ENCODE measurements at regions not wholly inside any gene's neighbourhood (a gene's known extent, or its start where the extent isn't known, plus 50 kb on each side); places are given as distances from the start of the nearest gene placed in this dataset.

DNA sequence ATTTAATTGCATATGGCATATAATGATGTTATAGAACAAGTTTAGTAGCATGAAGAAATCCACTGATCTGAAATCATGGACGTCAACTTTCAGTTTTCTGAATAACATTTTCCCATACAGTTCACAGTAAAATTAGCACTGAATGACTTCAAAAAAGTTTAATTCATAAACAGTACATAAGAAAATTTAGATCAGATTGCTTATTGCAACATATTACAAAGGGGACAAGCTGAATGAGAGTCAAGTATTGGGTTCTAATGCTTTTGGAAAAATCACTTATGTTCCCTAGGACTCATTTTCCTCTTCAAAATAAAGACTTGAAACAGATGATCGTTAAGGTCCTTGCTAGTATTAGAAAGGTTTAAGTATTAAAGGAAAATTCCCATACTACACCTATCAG is 898.3 kb upstream of the INTU start:
- no peaks in the 10 kb centered on the region for H3K4me1 Mint-ChIP-seq (ENCODE audit: low read depth)
- intact Hi-C loops (cut with micrococcal nuclease): no loop called here
- no peaks in the 10 kb centered on the region for H3K9me3 Mint-ChIP-seq
- no peaks in the 10 kb centered on the region for H3K36me3 Mint-ChIP-seq (ENCODE audit: low read depth)
- no peak overlapping the region for H3K4me3 Mint-ChIP-seq
- H3K27ac Mint-ChIP-seq: no peak overlapping the region
- H3K27me3 Mint-ChIP-seq: no peaks in the 10 kb centered on the region

DNA sequence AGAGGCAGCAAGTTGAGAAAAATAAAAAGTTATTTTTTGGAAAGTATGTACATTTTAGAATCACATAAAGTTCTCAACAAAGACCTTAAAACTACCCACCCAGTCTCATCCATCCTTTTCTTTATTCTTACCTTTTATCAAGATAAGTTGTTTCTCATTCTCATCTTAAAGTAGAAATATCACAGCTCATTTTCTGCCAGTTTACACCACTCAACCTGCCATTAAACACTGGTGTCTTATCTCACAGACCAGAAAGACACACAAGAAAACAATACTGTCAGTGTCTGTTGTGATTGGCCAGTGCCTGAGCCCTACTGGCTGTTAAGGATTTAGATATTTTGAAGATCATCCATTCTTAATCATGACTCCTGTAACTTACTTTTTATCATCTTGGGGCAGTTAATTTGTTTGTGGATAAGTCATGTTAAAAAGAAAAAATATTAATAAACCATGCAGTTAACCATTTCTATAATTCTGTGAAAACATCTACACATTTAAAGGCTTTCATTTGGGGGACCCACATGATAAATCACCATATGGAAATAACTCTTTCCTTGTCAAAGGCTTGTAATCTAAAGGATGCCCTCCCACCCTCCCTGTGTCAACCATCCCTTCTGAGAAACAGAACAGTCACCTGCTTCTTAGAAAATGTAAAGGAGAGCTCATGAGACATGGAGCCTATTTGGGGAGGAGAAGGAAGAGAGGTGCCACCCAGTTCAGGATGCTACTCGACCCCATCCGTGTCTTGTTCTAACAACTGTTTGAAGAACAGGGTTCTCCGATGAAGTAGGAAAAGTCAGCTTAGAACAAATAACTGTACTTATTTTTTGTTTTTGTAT is 897.2 kb upstream of the INTU start:
- H3K27ac Mint-ChIP-seq: no peak overlapping the region
- intact Hi-C loops (cut with micrococcal nuclease): no loop called here
- no peaks in the 10 kb centered on the region for H3K36me3 Mint-ChIP-seq (ENCODE audit: low read depth)
- no peaks in the 10 kb centered on the region for H3K27me3 Mint-ChIP-seq
- no peaks in the 10 kb centered on the region for H3K4me1 Mint-ChIP-seq (ENCODE audit: low read depth)
- no peaks in the 10 kb centered on the region for H3K9me3 Mint-ChIP-seq
- no peak overlapping the region for H3K4me3 Mint-ChIP-seq

DNA sequence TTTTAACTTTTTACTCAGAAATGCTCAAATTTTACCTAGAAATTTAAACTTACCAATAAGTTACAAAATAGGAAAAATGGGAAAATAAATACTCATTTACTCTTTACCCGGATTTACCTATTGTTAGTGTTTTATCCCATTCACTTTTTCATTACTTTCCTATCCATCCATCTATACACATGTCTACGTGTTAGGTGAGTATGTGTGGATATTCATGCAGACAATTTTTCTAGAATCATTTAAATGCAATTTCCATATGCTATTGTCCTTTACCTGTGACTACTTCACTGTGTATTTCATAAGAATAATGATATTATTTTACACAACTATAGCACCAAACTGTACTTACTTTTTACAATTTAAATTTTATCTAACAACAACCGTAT is 896.6 kb upstream of the INTU start:
- intact Hi-C loops (cut with micrococcal nuclease): no loop called here
- no peak overlapping the region for H3K27ac Mint-ChIP-seq
- no peaks in the 10 kb centered on the region for H3K27me3 Mint-ChIP-seq
- no peaks in the 10 kb centered on the region for H3K4me1 Mint-ChIP-seq (ENCODE audit: low read depth)
- H3K9me3 Mint-ChIP-seq: no peaks in the 10 kb centered on the region
- H3K36me3 Mint-ChIP-seq (ENCODE audit: low read depth): no peaks in the 10 kb centered on the region
- H3K4me3 Mint-ChIP-seq: no peak overlapping the region

DNA sequence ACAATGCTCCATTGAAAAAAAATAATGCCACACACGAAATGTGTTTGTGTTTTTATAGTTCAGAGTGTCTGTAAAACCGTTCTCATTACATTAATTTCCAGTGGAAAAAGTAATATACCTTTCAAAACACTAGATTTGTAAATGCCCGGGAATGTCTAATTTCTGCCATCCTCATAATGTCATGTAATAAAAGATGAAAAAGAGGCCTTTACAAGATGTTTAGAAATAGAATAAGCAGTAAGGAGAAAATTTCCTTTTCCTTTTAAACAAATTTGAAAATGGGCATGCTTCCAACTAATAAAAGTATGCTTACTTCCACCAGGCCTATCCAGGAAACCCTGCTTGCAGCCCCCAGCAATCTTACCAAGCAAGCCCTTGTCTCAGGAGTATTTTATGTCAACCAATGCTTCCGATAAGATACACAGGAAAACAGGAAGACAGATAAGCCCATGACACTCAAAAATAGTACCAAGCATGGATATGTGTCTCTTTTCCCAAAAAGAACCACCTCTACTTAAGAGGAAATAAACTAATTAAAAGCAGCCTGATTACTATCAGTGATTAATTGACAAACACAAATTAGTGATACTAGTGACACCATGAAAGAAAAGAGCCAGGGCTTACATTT is 894.7 kb upstream of the INTU start:
- Mint-ChIP-seq H3K9me3 (no peaks in the 10 kb centered on the region), H3K27me3 (no peaks in the 10 kb centered on the region), H3K36me3 (ENCODE audit: low read depth) (no peaks in the 10 kb centered on the region), H3K27ac (no peak overlapping the region), H3K4me3 (no peak overlapping the region), H3K4me1 (ENCODE audit: low read depth) (no peaks in the 10 kb centered on the region)
- intact Hi-C loops (cut with micrococcal nuclease): no loop called here

DNA sequence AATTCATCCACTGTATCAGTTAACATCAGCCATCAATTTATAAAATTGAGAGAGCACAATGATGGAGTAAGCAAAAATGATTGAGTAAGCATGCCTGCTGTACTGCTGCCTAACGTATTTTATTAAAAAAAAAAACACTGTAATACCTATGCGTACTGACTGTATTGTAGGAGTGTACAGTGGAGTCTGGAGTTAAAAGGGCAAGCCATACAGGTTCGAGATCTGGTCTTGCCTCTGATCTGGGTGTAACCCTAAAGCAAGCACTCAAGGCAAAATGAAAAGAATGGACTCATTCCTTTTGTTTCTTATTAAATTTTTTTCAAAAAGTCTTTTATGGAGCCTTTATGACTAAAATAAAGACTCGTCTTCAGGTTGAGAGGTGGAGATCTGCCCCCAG is 894.2 kb upstream of the INTU start:
- intact Hi-C loops (cut with micrococcal nuclease): no loop called here
- Mint-ChIP-seq H3K4me3 (no peak overlapping the region), H3K27me3 (no peaks in the 10 kb centered on the region), H3K9me3 (no peaks in the 10 kb centered on the region), H3K36me3 (ENCODE audit: low read depth) (no peaks in the 10 kb centered on the region), H3K4me1 (ENCODE audit: low read depth) (no peaks in the 10 kb centered on the region), H3K27ac (no peak overlapping the region)

DNA sequence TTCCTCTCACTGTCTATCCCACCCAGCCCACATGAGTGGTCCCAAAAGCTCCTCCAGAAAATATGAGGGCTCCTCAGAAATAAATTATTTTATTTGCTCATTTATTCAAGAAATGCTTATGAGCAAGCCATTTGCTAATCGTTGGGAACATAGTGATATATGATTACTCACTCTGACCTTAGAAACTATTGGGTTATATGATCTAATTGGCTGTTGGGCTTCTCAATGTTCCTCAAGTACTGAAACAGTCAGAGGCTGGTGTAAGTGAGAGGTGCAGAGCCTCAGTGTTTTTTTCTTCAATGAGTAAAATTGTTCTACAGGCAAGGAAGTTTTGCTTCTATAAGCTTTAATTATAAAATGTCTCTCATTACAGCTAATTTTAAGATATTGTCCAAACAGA is 893.8 kb upstream of the INTU start:
- H3K4me3 Mint-ChIP-seq: no peak overlapping the region
- H3K4me1 Mint-ChIP-seq (ENCODE audit: low read depth): no peaks in the 10 kb centered on the region
- no peaks in the 10 kb centered on the region for H3K27me3 Mint-ChIP-seq
- H3K9me3 Mint-ChIP-seq: no peaks in the 10 kb centered on the region
- H3K27ac Mint-ChIP-seq: no peak overlapping the region
- intact Hi-C loops (cut with micrococcal nuclease): no loop called here
- no peaks in the 10 kb centered on the region for H3K36me3 Mint-ChIP-seq (ENCODE audit: low read depth)

DNA sequence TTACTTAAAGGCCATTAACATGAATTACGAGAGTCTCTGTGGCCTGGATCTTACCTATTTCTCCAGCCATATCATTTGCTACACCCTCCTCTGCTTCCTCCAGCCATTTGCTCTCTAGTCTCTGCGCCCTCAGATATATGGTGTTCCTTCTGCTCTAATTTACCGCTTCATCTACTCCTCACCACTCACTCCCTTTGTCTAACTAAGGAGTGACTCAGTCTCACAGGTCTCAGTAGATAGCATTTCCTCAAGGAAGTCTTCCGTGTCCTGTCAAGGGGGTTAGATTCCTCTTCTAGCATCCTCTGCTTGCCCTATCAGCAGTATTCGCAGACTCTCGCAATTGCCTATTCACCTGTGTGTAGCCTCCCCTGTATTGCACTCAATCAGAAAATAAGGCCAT is 892.1 kb upstream of the INTU start:
- Mint-ChIP-seq H3K9me3 (peaks cover 1% of the 10 kb centered on the region), H3K4me3 (no peak overlapping the region), H3K27ac (no peak overlapping the region), H3K36me3 (ENCODE audit: low read depth) (no peaks in the 10 kb centered on the region), H3K4me1 (ENCODE audit: low read depth) (no peaks in the 10 kb centered on the region), H3K27me3 (no peaks in the 10 kb centered on the region)
- intact Hi-C loops (cut with micrococcal nuclease): no loop called here

DNA sequence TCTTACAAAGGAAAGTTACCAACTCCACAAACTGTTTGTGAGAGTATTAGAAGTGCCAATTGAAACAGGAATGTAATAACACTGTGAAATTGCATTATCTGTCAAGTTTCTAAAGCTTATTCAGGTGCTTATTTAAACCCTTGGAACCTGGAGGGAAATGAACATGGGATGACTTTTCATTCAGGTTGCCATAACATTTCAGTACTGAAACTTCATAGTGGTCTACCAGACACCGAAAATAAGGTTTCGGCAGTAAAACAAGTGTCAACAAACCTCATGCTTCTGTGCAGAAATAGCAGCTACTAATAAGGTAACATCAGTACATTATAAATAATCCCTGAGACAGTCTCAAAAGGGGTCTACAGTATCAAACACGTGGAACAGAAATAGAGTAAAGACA is 890.7 kb upstream of the INTU start:
- H3K4me3 Mint-ChIP-seq: no peak overlapping the region
- no peak overlapping the region for H3K27ac Mint-ChIP-seq
- no peaks in the 10 kb centered on the region for H3K27me3 Mint-ChIP-seq
- H3K4me1 Mint-ChIP-seq (ENCODE audit: low read depth): no peaks in the 10 kb centered on the region
- intact Hi-C loops (cut with micrococcal nuclease): no loop called here
- peaks cover 7% of the 10 kb centered on the region for H3K9me3 Mint-ChIP-seq
- H3K36me3 Mint-ChIP-seq (ENCODE audit: low read depth): no peaks in the 10 kb centered on the region

DNA sequence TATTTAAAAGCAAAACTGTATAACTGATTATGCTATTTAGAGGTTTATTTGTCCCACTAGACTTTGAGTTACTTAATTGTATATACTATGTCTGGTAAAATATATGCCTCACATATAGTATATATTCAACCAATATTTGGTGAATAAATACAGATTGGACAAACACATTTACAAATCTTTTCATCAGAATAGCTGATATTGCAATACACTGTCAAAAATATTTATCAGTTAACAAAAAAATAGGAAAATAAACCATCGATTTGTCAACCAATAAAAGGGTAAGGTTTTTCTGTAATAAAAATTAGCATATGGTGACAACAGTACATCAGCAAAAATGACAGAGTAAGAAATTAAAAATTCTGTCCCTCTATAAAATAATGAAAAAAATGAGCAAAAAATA is 889.9 kb upstream of the INTU start:
- Mint-ChIP-seq H3K4me1 (ENCODE audit: low read depth) (no peaks in the 10 kb centered on the region), H3K27me3 (no peaks in the 10 kb centered on the region), H3K36me3 (ENCODE audit: low read depth) (no peaks in the 10 kb centered on the region), H3K9me3 (peaks cover 7% of the 10 kb centered on the region), H3K27ac (no peak overlapping the region), H3K4me3 (no peak overlapping the region)
- intact Hi-C loops (cut with micrococcal nuclease): no loop called here

DNA sequence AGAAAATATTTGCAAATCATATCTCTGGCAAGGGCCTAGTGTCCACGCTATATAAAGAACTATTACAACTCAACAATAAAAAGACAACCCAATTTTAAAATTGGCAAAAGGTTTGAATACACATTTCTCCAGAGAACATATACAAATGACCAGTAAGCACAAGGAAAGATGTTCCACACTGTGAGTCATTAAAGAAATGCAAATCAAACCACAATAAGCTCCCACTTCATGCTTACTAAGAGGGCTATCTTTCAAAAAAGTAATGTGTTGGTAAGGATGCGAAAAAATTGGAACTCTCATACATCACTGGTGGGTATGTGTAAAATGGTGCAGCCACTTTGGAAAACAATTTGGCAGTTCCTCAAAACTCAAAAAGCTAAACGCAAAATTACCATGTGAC is 884.0 kb upstream of the INTU start:
- Mint-ChIP-seq H3K27ac (no peak overlapping the region), H3K4me3 (no peak overlapping the region), H3K9me3 (peaks cover 7% of the 10 kb centered on the region), H3K36me3 (ENCODE audit: low read depth) (no peaks in the 10 kb centered on the region), H3K27me3 (no peaks in the 10 kb centered on the region), H3K4me1 (ENCODE audit: low read depth) (no peaks in the 10 kb centered on the region)
- intact Hi-C loops (cut with micrococcal nuclease): no loop called here

DNA sequence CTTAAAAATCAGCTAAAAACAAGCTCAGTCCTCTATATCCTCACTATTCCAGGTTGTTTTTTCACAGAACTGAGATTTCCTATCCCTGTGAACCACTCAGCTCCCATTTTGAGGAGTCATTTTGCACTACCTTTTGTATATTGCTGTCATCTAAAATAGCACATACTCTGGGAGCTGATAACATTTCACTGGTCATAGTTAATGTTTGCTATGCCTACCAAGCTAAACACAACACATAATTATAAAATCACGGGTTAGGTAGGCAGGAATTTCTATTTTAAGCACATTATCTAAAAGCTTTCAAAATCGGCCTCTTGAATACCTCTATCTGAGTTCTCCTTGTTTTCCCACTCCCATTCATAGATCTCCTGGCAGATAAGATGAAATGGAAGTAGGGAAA is 882.0 kb upstream of the INTU start:
- no peak overlapping the region for H3K4me3 Mint-ChIP-seq
- H3K27ac Mint-ChIP-seq: no peak overlapping the region
- intact Hi-C loops (cut with micrococcal nuclease): no loop called here
- H3K27me3 Mint-ChIP-seq: no peaks in the 10 kb centered on the region
- no peaks in the 10 kb centered on the region for H3K4me1 Mint-ChIP-seq (ENCODE audit: low read depth)
- no peaks in the 10 kb centered on the region for H3K36me3 Mint-ChIP-seq (ENCODE audit: low read depth)
- peaks cover 5% of the 10 kb centered on the region for H3K9me3 Mint-ChIP-seq

DNA sequence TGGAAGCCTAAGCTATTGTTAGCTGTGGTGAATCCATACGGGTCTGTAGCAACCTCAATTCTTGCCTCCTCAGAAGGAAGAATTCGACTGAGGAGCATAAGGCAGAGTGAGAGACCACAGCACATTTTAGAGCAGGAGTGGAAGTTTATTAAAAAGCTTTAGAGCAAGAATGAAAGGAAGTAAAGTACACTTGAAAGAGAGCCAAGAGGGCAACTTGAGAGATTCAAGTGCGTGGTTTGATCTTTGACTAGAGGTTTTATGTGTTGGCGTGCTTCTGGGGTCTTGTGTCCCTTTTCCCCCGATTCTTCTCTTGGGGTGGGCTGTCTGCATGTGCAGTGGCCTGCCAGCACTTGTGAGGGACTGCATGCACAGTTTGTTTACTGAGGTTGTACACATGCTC is 880.6 kb upstream of the INTU start:
- H3K27me3 Mint-ChIP-seq: no peaks in the 10 kb centered on the region
- no peak overlapping the region for H3K4me3 Mint-ChIP-seq
- H3K27ac Mint-ChIP-seq: no peak overlapping the region
- H3K36me3 Mint-ChIP-seq (ENCODE audit: low read depth): no peaks in the 10 kb centered on the region
- H3K9me3 Mint-ChIP-seq: no peaks in the 10 kb centered on the region
- no peaks in the 10 kb centered on the region for H3K4me1 Mint-ChIP-seq (ENCODE audit: low read depth)
- intact Hi-C loops (cut with micrococcal nuclease): no loop called here

DNA sequence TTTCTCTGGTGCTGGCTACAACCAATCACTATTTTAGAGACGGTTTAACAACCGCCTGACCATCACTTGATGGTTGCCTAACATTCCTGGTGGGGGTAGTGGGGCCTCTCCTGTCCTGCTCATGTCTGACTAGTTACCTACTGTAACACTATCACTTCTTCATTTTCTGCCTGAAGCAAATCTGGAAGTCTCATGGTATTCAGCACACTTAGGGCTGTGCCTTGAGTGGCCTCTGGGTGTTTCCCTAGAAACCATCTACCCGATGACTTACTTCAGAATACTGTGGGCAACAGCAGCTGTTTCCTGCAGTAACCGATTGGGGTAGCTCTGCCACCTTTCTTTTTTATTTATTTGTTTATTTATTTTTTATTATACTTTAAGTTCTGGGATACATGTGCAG is 880.1 kb upstream of the INTU start:
- intact Hi-C loops (cut with micrococcal nuclease): no loop called here
- Mint-ChIP-seq H3K9me3 (no peaks in the 10 kb centered on the region), H3K27ac (no peak overlapping the region), H3K36me3 (ENCODE audit: low read depth) (no peaks in the 10 kb centered on the region), H3K4me1 (ENCODE audit: low read depth) (no peaks in the 10 kb centered on the region), H3K27me3 (no peaks in the 10 kb centered on the region), H3K4me3 (no peak overlapping the region)

DNA sequence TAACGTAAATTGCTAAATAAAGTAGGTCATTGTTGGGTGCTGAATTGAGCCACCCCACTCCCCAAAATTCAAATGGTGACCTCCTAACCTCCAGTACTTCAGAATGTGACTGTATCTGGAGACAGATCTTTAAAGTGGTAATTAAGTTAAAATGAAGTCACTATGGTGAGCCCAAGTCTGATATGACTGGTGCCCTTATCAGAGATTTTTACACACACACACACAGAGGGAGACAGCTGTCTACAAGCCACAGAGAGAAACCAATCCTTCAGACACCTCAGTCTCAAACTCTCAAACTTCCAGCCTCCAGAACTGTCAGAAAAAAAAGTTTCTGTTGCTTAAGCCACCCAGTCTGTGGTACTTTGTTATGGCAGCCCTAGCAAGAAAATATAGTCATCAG is 879.2 kb upstream of the INTU start:
- H3K36me3 Mint-ChIP-seq (ENCODE audit: low read depth): no peaks in the 10 kb centered on the region
- intact Hi-C loops (cut with micrococcal nuclease): no loop called here
- no peak overlapping the region for H3K27ac Mint-ChIP-seq
- H3K9me3 Mint-ChIP-seq: no peaks in the 10 kb centered on the region
- no peak overlapping the region for H3K4me3 Mint-ChIP-seq
- H3K27me3 Mint-ChIP-seq: no peaks in the 10 kb centered on the region
- H3K4me1 Mint-ChIP-seq (ENCODE audit: low read depth): no peaks in the 10 kb centered on the region

DNA sequence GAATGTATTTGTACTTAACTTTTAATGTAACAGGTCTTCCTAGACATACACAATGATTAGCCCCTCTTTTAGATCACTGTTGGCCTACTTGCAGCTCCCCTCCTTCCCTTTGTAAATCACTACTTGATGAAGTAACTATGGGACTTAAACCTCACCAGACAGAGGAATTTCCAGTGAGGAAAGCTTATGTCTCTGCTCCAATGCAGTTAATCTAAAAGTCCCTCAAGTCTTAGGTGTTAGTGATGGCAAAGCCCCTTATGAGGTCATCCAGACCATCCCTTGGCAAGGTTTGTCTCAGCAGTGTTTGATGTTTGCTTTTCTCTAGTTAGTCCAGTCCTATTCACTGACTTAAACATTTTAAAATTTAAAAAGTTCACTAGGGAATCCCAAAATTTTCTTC is 877.3 kb upstream of the INTU start:
- intact Hi-C loops (cut with micrococcal nuclease): no loop called here
- Mint-ChIP-seq H3K9me3 (no peaks in the 10 kb centered on the region), H3K27ac (no peak overlapping the region), H3K36me3 (ENCODE audit: low read depth) (no peaks in the 10 kb centered on the region), H3K4me3 (no peak overlapping the region), H3K27me3 (no peaks in the 10 kb centered on the region), H3K4me1 (ENCODE audit: low read depth) (no peaks in the 10 kb centered on the region)

All from dendritic cell treated with granulocyte-macrophage colony-stimulating factor and Interleukin-4, amounts not matched to agents 40 ng/mL and 50 ng/mL, for 4 days (primary cell).